ENCODE measurements at regions not wholly inside any gene's neighbourhood (a gene's known extent, or its start where the extent isn't known, plus 50 kb on each side); places are given as distances from the start of the nearest gene placed in this dataset.

DNA sequence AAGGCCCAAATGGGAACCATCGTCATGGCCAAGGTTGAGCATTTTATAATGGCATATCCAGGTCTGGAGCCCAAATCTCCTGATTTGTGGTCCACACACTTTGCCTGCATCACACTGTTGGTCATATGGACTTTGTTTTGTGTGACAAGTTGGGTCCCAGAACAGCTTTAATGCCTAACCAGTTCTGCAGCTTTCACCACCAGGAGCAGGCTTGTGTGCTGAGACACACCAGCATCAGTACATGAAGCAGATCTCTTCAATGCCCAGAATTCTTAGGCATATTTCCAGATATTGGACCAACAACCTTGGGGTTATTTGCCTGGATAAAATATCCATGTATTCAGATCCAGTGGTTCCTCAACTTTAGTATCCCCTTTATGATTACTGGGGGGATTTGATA, 371.3 kb downstream of the FBXW7 start:
- TF ChIP-seq EZH2 (IDR thresholded peaks at IDR 0.05; ENCODE audit: insufficient read depth, poor library complexity, severe bottlenecking) (no peak), EZH2phosphoT487 (IDR thresholded peaks at IDR 0.05; ENCODE audit: insufficient read depth, low read depth) (no peak)

All from GM23248 (cell line).